ENCODE measurements at regions not wholly inside any gene's neighbourhood (a gene's known extent, or its start where the extent isn't known, plus 50 kb on each side); places are given as distances from the start of the nearest gene placed in this dataset.

GRCh38 chr4:89551191-89551590, 243.6 kb upstream of the GPRIN3 start:
- TF ChIP-seq CTCF (conservative IDR thresholded peaks at IDR 0.05) (no peak), EZH2 (IDR thresholded peaks at IDR 0.05; ENCODE audit: low read depth) (no peak)
